ENCODE measurements at regions not wholly inside any gene's neighbourhood (a gene's known extent, or its start where the extent isn't known, plus 50 kb on each side); places are given as distances from the start of the nearest gene placed in this dataset.

- TF ChIP-seq POLR2A (IDR thresholded peaks at IDR 0.05; ENCODE audit: low read depth, low read length) (no peak), TAF1 (IDR thresholded peaks at IDR 0.05; ENCODE audit: borderline replicate concordance, low read depth, low read length) (no peak), POLR2AphosphoS5 (IDR thresholded peaks at IDR 0.05; ENCODE audit: low read depth, low read length) (no peak)
These were observed 83.0 kb upstream of the RPS6KA2 start for GRCh38 chr6:166710084-166710483.

Measured in GM12892 (cell line).